Stimulated activated CD4-positive, alpha-beta T cell treated with anti-CD3 and anti-CD28 coated beads, TNF-alpha, amount 100 ng/mL, for 48 hours (primary cell): ENCODE measurements at regions not wholly inside any gene's neighbourhood (a gene's known extent, or its start where the extent isn't known, plus 50 kb on each side); places are given as distances from the start of the nearest gene placed in this dataset.
"Not testable (repeated sequence)": the region's sequence is repeated elsewhere in the genome, so short reads cannot be mapped to it uniquely, and the experiment has no call there.

Experiments
- DNase-seq, 3 donors: peaks; one replicate each; pipeline ENCODE4 v3.0.0-alpha.2; 2020; ENCODE audit warnings: low read depth in 3 of 3

DNA sequence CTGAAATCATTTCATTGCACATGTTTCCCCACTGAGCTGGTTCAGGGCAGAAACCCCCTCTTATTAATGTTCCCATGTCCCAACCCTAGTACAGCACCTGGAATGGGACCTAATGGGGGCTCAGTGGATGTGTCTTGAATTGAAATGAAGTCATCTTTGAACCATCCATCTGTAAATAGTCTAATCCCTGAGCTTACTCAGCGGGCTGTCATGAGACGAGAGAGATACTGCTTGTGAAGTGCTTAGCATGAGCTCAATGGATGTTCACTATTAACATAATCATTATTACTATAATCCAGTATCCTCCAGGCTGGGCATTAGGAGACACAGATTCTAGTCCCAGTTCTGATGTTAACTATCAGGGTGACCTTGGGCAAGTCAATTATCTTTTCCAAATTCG, 106.6 kb upstream of the LRFN2 start:
- DNase-seq, result no peak

DNA sequence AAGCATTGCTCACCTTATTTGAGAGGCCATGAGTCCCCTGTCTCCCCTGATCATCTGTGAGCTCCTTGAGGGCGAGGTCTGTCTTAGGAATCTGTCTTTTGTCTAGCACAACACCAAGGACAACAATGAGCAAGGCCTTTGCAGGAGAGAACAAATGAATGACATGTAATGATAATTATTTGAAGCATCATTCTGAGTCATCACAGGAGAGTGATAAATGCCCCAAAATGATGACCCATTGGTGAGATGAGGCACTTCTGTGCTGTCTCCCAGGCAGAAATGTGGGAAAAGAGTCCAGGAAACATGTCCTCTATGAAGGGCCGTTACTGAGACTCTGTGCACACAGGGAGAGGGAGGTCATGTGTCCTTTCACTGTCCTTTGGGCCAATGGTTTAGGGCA, 105.2 kb upstream of the LRFN2 start:
- no peak for DNase-seq

DNA sequence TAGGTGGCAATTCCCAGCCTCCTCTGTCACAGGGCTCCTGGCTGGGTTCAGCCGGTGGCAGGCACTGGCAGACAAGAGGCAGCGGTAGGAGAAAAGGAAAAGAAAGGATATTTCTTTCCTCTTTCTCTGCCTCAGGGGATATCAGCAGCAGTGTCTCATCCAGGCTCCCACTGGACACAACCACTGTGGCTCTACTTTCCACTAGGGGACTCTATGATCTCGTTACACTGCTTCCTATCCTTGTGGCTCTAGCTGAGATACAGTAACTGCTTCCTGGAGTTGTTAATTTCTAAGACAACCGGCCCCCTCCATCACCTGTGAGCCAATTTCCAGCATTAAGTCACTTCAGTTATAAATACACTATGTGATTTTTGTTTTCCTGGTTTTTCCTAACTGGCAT, 102.0 kb upstream of the LRFN2 start:
- no peak for DNase-seq

DNA sequence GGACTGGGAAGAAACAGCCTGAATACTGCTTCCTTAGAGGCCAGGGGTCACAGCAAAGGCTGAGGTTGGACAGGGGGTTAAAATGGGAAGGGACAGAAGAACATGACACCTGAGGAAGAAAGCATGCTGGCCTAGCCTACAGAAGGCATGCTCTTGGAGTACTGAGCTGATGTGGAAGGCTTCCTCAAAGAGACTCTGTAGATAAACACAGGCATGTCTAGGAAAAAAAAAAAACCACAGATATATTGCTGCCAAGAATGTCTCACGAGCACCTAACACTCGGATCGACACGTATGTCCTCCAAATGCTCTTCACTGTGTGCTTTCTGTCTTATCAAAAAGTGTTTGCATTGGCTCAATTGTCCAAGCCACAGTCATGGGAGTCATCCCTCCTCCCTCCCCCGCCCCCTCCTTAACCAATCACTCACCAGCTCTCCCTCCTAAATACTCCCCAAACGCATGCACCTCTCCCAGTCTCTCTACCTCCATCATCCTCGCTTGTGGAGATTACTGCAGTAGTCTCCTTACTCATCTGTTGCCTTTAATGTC, 101.1 kb upstream of the LRFN2 start:
- DNase-seq, result no peak

DNA sequence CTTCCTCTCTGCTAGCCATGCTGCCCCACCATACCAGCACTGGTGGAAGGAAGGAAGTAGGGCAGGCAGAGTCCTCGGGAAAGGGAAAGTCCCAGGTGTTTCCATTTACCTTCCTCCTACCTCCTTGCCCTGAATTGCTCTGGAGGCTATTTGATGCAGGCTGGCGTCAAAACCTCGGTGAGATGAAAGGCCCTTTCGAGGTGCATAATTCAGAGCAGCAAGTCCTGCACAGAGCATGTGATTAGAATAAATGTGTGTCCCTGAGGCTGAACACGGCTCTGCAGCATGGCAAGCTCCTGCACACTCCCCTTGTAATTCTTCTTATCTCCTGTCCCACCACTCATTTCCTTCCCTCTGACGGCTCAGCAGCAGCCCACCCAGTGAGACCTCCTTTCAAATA, 98.7 kb upstream of the LRFN2 start:
- no peak for DNase-seq

DNA sequence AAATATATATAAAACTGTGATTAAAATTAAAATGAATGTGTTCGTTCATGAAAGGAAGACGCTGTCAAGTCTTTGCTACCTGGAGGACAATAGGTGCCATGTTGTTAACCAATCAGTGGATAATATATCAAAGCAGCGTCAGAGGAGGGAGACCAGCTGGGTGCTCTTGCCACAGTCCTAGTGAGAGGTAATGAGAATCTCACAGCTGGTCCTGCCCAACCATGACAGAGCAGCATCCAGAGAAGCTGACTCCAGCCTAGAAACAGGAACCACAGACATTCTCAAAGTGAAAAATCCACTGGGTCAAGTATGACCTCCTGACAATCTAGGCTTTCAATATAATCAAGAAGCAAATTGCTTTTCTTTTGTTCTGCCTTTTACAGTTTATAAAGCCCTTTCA, 94.5 kb upstream of the LRFN2 start:
- DNase-seq, result no peak

DNA sequence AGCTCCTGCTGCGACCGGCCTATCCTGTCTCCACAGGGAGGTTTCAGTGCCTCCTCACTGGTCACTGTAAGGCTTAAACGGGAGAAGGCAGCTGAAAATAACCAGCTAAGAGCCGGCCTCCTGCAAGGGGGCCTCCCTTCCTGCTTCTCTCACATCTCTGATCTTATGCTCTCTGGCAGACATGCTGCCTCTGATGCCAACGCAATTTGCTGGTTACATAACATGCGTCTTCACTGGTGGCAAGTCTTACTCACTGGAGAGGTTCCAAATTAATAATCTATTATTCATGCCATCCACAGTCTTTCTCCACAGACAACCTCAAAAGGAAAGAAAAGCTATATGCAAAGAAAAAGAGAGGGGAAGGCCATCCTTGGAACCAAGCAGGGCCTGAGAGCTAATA, 91.8 kb upstream of the LRFN2 start:
- DNase-seq, result no peak

DNA sequence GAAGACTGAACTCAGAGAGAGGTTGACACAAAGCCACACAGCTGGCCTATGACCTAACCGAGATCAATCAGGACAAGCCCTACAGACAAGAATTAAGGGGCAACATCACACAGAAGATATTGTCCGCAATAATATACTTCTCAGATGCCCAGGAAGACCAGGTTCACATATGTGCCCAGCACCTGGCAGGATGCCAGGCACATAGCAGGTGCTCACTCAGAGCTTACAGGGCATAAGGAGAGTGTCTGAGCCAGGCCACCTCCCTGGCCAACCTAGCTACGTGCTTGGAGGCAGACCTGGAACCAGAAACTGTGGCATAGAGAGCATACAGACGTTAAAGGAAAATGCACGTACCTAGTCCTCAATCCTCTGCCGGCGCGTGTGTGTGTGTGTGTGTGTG, 87.0 kb upstream of the LRFN2 start:
- no peak for DNase-seq

DNA sequence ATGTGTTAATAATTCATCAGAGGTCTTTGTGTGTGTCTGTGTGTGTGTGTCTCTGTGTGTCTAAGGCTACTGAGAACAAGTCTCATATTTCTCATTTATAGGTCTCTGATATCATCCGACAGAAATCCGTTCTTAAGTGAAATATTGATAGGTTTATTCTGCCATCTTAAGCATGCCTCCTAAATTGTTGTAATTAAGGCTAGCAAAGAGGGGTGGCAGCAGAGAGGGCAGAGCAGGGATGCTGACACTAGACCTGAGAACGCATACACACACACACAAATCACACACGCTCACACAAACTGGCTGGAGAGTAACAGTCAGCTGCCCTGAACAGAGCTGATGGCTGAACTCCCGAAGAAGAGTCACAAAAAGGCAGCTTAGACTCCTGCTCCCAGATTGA, 84.9 kb upstream of the LRFN2 start:
- no peak for DNase-seq

DNA sequence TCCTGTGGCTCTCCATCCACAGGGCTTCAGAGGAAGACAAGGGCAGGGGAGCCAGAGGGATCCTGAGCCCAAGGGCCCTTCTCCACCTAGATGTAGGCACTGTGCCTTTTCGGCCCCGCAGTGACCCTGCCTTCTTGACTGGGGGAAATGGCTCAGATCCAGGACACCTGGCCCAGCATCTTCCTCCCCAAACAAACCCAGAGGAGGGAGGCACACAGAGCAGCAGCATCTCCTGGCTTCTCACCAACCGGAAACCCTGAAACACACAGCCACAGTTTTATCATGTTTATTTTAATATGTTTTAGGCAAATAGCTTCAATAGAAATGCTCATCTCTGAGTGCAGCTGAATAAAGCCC, 84.5 kb upstream of the LRFN2 start:
- DNase-seq, result no peak

DNA sequence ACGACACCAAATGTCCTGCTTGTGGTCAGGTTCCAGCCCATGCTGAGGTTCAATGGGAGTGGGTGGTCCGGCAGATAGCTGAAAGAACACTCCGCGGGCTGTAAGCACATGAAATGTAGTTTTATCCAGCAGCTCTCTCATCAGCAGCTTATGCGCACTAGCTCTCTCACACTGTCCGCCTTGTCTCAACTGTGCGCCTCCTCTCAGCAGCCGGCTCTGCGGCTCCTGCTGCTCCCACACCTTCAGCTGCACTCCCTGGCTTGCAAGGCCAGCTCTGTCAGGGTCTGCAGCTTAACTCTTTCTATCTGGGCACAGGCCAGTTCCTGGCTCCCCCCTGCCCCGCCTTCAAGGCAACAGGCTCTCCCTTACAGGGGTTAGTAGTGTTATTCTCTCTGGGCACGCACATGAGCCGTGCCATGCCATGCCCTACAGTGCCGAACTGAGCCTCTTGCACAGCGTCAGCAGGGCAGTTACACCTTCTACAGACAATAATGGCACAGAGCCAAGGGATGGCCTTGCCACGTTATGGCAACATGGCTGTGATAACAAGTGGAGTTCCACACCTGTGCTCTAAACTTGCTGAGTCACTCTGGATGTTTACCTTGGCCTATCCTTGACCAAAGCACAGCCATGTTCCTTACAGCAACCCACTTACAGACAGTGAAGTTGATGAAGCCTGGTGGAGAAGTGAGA, 84.0 kb upstream of the LRFN2 start:
- no peak for DNase-seq

DNA sequence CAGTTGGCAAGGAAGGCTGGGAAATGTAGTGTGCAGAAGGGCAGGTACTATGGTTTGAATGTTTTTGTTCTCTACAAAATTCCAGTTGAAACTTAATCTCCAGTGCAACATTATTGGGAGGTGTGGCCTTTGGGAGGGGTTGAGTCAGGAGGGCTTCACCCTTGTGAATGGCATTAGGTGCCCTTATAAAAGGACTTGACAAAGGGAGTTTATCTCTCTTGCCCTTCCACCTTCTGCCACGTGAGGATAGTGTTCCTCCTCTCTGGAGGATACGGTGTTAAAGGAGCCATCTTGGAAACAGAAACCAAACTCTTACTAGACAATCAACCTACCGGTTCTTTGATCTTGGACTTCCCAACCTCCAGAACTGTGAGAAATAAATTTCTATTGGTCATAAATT, 82.2 kb upstream of the LRFN2 start:
- DNase-seq, result no peak

DNA sequence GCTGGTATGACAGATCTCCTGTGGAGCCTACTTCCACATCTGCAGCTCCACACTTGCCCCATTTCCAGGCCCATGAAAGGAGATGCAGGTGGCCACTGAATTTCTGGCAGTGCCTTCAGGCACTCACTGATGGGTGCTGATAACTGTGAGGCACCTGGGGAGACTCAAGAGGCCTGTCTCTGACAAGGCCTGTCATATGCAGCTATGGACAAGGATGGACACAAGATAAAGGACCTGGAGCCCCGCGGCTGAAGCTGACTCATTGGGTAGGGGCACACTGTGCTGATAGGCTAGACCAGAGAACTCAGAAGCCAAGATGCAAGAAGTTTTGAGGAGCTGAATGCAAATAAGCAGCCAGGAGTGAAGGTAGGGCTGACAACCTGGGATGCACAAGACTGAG, 81.0 kb upstream of the LRFN2 start:
- no peak for DNase-seq

DNA sequence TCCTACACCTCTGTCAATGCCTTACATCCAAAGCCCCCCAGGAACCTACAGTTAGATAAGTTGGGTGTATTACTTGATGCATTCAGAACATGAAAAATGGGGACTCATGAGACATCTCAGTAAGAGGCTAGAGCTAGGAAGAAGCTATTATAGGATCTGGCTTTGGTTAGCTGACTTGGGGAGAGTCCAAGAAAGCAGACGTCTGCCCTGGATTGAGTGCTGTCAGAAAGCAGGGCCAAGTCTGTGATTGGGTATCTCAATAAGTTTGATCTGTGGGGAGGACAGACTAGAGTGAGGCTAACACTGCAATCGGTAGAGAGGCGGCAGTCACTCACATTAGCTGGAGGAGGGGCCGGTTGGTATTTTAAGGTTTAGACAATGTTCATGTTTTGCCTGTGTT, 79.4 kb upstream of the LRFN2 start:
- DNase-seq, result no peak

DNA sequence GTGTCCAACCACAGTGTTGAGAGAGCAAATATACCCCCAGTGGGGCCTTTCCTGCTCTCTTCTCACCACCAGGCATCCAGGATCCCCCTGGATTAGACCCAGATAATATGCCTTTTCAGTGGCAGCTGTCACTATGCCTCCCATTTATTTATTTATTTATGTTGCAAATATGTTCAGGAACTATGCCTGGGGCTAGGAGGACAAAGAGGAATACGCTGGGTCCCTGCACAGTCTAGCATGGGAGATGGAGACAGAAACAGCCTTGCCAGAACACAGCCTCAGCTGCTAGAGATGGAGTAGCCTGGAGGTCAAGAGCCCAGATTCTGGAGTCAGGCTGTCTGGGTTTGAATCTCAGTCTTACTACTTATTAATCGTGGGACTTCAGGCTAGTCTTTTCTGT, 74.6 kb upstream of the LRFN2 start:
- no peak for DNase-seq

DNA sequence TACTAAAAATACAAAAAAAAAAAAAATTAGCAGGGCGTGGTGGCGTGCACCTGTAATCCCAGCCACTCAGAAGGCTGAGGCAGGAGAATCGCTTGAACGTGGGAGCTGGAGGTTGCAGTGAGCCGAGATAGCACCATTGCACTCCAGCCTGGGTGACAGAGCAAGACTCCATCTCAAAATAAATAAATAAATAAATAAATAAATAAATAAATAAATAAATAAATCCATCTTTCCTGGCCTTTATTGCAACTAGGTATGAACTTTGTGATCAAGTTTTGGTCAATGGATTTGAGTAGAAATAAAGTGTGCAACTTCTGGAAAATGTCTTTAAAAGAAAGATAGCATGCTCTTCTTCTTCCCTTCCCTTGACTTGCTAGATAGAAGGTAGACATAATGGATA, 69.6 kb upstream of the LRFN2 start:
- not testable (repeated sequence) for DNase-seq

DNA sequence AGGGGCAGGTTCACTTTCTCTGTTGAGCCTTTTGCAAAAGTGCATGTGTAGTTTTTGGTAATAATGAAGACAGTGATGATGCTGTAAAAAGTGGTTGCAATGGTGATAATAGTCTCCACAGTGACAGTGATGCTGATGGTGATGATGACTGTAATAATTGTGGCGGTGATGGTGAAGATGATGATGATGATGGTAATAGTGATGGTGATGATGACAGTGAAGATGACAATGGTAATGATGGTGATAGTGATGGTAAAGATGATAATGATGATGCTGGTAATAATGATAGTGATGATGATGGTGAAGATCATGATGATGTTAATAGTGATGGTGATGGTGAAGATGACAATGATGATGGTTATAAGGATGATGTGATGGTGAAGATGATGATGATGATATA, 67.7 kb upstream of the LRFN2 start:
- DNase-seq, result no peak

DNA sequence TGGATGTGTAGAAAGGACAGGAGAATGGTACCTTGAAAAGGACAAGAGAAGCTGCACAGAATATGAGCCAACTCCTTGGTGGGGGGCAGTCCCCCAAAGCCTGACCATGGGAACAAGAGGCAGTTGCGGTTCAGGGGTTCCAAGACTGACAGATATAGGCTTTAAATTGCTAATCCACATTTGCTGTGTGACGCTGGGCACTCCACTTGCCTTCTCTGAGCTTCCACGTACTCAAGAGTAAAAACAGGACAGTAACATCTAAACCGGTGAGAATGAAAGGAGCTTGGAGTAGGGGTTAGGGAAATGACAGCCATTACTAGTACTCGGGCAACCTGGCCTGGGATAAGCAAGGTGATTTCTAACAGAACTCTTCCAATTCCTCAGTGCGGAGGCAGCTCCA, 57.9 kb upstream of the LRFN2 start:
- no peak for DNase-seq

DNA sequence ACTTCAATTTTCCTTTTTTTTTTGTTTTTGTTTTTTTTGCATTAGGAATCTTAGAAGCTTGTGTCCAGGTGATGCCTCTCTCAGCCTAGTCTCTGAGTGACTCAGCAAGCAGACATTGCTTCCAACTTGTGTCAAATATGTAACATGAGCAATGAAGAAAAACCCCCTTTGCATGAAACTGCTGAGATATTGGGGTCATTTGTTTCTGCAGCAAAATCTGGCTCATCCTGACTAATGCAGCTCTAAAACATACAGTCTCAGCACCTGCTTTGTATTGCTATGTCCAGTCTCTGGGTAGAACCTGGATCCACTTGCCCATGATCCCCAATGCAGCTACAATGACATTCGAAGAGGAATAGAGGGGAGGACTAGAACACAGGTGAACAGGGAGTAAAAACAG, 55.7 kb upstream of the LRFN2 start:
- DNase-seq, result no peak

DNA sequence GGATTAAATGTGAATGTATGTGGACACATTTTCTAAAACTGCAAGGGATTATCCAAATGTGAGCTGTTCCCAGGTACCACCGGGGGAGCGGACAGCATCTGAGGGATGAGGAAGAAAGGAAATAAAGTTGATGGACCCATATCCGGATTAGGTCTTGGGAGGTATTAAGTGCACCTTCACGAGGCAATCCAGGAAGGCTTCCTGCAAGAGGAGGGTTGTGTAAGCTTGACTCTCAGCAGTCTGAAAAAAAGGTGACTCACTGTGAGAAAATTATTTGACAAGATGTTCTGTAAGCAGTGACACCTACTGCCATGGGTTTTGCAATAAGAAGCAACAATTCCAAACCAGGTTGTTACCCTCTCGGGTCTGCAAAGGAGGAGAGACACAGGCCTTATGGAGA, 55.0 kb upstream of the LRFN2 start:
- no peak for DNase-seq

DNA sequence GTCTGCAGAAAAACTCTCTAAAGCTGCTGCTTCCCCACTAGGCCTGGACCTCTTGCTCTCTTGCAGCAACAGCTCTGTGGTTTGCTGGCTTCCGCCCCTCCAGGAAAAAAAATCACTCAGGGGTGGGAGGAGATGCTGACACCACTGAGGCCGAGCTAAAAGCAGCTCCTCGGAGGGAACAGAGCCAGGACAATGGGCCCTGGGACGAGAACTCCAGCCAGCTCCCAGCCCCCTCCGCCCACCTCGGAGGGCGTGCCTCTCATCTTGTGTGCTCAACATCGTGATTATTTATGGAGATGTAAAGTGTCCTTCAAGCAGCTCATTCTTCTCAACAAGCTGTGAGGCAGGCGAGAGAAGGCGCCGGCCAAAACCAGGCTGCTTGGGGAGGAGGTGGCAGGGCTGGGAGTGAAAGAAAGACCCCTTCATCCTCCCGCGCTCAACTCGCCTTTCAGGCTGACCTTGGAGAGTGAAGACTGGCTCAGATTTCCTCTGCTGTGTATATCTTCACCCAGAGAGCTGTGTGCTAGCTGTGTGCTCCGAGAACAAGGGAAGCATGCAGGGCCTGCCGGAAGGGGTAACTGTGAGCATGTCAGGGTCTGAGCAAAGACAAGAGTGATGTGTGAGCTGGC, 53.5 kb upstream of the LRFN2 start:
- no peak for DNase-seq
